ENCODE measurements at regions not wholly inside any gene's neighbourhood (a gene's known extent, or its start where the extent isn't known, plus 50 kb on each side); places are given as distances from the start of the nearest gene placed in this dataset.

DNA sequence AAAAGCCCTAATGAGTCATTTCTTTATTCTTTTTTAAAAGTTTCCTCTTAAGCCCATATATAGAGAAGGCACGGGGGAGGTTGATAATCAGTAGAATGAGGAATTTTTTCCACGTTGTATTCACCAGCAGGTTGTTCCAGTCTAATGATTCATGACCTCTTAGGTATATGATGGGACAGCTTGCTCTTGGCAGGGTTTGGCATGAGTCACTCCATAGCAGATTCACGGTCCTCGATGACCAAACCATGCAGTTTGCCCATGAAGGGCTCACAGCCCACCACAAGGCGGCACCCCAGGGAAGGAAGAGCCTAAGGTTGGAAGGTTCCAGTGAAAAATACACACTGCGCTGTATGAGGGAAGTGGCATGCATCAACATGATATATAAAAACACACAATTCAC is 623.8 kb upstream of the DIPK2B start:
- TF ChIP-seq CTCF (IDR thresholded peaks at IDR 0.05) (peak in 5 of 6 experiments; percentile 11 to 75 (median 66)), POLR2A (IDR thresholded peaks at IDR 0.05) (no peak)

All from thyroid gland (tissue), 4 donors.